ENCODE measurements at regions not wholly inside any gene's neighbourhood (a gene's known extent, or its start where the extent isn't known, plus 50 kb on each side); places are given as distances from the start of the nearest gene placed in this dataset.

DNA sequence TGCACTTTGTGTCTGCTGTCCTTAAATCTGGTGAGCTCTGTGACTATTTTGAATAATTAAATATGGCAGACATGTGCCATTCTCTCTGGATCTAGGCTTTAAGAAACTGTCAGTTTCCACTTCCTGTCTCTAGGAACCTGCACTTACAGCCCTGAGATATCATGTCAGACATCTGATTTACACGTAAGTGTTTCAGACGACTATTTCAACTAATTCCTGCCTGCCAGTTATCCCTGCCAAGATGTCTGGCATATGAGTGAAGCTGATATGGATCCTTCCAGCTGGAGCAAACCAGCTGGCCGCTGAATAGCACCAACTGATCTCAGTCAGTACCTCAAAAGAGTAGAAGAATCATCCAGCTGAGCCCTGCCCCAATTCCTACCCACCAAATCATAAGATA lies 362.2 kb upstream of the SMIM30 start:
- TF ChIP-seq, protein P1, sequence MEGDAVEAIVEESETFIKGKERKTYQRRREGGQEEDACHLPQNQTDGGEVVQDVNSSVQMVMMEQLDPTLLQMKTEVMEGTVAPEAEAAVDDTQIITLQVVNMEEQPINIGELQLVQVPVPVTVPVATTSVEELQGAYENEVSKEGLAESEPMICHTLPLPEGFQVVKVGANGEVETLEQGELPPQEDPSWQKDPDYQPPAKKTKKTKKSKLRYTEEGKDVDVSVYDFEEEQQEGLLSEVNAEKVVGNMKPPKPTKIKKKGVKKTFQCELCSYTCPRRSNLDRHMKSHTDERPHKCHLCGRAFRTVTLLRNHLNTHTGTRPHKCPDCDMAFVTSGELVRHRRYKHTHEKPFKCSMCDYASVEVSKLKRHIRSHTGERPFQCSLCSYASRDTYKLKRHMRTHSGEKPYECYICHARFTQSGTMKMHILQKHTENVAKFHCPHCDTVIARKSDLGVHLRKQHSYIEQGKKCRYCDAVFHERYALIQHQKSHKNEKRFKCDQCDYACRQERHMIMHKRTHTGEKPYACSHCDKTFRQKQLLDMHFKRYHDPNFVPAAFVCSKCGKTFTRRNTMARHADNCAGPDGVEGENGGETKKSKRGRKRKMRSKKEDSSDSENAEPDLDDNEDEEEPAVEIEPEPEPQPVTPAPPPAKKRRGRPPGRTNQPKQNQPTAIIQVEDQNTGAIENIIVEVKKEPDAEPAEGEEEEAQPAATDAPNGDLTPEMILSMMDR (IDR thresholded peaks at IDR 0.05): no peak
- TF ChIP-seq POLR2A (IDR thresholded peaks at IDR 0.05) (no peak), POLR2AphosphoS5 (IDR thresholded peaks at IDR 0.05) (no peak)
